ENCODE measurements at regions not wholly inside any gene's neighbourhood (a gene's known extent, or its start where the extent isn't known, plus 50 kb on each side); places are given as distances from the start of the nearest gene placed in this dataset.

DNA sequence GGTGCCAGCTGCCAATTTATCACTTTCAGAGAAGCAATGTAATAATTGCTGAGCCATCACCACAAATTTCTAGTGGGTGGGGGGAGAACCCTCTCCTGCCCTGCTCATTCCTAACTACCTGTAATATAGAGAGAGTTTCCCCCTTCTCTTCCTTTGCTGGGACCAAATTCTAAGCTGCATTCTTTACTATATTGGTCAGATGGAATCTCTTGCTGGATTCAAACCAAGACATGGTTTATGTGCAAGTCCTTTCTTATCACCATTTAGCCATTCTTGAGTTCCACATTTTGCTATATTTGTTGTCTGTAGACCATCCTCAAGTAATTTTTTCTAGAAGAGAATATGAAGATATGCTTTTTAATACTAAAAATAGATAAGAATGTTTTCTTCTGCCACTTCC, 452.1 kb downstream of the MN1 start:
- TF ChIP-seq POLR2AphosphoS5 (IDR thresholded peaks at IDR 0.05; ENCODE audit: low read depth, low read length) (no peak), SIN3A (IDR thresholded peaks at IDR 0.05; ENCODE audit: borderline replicate concordance, insufficient read depth, low read length) (no peak)
- TF ChIP-seq, protein P1, sequence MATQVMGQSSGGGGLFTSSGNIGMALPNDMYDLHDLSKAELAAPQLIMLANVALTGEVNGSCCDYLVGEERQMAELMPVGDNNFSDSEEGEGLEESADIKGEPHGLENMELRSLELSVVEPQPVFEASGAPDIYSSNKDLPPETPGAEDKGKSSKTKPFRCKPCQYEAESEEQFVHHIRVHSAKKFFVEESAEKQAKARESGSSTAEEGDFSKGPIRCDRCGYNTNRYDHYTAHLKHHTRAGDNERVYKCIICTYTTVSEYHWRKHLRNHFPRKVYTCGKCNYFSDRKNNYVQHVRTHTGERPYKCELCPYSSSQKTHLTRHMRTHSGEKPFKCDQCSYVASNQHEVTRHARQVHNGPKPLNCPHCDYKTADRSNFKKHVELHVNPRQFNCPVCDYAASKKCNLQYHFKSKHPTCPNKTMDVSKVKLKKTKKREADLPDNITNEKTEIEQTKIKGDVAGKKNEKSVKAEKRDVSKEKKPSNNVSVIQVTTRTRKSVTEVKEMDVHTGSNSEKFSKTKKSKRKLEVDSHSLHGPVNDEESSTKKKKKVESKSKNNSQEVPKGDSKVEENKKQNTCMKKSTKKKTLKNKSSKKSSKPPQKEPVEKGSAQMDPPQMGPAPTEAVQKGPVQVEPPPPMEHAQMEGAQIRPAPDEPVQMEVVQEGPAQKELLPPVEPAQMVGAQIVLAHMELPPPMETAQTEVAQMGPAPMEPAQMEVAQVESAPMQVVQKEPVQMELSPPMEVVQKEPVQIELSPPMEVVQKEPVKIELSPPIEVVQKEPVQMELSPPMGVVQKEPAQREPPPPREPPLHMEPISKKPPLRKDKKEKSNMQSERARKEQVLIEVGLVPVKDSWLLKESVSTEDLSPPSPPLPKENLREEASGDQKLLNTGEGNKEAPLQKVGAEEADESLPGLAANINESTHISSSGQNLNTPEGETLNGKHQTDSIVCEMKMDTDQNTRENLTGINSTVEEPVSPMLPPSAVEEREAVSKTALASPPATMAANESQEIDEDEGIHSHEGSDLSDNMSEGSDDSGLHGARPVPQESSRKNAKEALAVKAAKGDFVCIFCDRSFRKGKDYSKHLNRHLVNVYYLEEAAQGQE (IDR thresholded peaks at IDR 0.05; ENCODE audit: insufficient read depth in 1 of 2, low read depth in 2 of 2, low read length in 2 of 2): no peak

All from PFSK-1 (cell line).